GM18498 (cell line): ENCODE measurements at regions not wholly inside any gene's neighbourhood (a gene's known extent, or its start where the extent isn't known, plus 50 kb on each side); places are given as distances from the start of the nearest gene placed in this dataset.

Experiments
- ATAC-seq: cut with Tn5 transposase; IDR thresholded peaks from one replicate; pipeline ENCODE4 v1.9.1; 2021; ENCODE audit warnings: mild to moderate bottlenecking, moderate library complexity; ENCODE audit not compliant: unreplicated experiment

GRCh38 chr1:82924666-82925065 lies 1074.3 kb downstream of the TTLL7 start:
- ATAC-seq, result no peak

GRCh38 chr1:82923931-82924330 lies 1075.0 kb downstream of the TTLL7 start:
- ATAC-seq, result no peak

GRCh38 chr1:82921759-82922158 lies 1077.2 kb downstream of the TTLL7 start:
- ATAC-seq, result no peak

GRCh38 chr1:82920418-82921248 lies 1078.3 kb downstream of the TTLL7 start:
- ATAC-seq, result no peak

GRCh38 chr1:82919837-82920236 lies 1079.1 kb downstream of the TTLL7 start:
- ATAC-seq, result no peak

GRCh38 chr1:82907313-82907712 lies 1091.6 kb downstream of the TTLL7 start:
- no peak for ATAC-seq

- no peak for ATAC-seq
Measured at GRCh38 chr1:82903626-82904025, 1095.3 kb downstream of the TTLL7 start.

- ATAC-seq, result no peak
Measured at GRCh38 chr1:82901561-82901960, 1097.4 kb downstream of the TTLL7 start.

- no peak for ATAC-seq
Measured at GRCh38 chr1:82901118-82901517, 1097.8 kb downstream of the TTLL7 start.

GRCh38 chr1:82899017-82899416 lies 1098.3 kb downstream of the ADGRL2 start:
- ATAC-seq, result no peak

- no peak for ATAC-seq
Measured at GRCh38 chr1:82897549-82897948, 1096.8 kb downstream of the ADGRL2 start.

GRCh38 chr1:82896036-82896435 lies 1095.3 kb downstream of the ADGRL2 start:
- no peak for ATAC-seq

GRCh38 chr1:82894635-82895034 lies 1093.9 kb downstream of the ADGRL2 start:
- ATAC-seq, result no peak

- no peak for ATAC-seq
Measured at GRCh38 chr1:82893712-82894470, 1093.2 kb downstream of the ADGRL2 start.

- ATAC-seq, result no peak
Measured at GRCh38 chr1:82880506-82880905, 1079.8 kb downstream of the ADGRL2 start.

- no peak for ATAC-seq
Measured at GRCh38 chr1:82879701-82880305, 1079.1 kb downstream of the ADGRL2 start.

- no peak for ATAC-seq
Measured at GRCh38 chr1:82875170-82875569, 1074.4 kb downstream of the ADGRL2 start.

GRCh38 chr1:82874041-82874440 lies 1073.3 kb downstream of the ADGRL2 start:
- no peak for ATAC-seq

- ATAC-seq, result no peak
Measured at GRCh38 chr1:82870332-82870731, 1069.6 kb downstream of the ADGRL2 start.

GRCh38 chr1:82867781-82868180 lies 1067.0 kb downstream of the ADGRL2 start:
- ATAC-seq, result no peak

- ATAC-seq, result no peak
Measured at GRCh38 chr1:82861749-82862148, 1061.0 kb downstream of the ADGRL2 start.

GRCh38 chr1:82858031-82858430 lies 1057.3 kb downstream of the ADGRL2 start:
- ATAC-seq, result no peak
